Esophagus muscularis mucosa (tissue), 4 donors: ENCODE measurements at regions not wholly inside any gene's neighbourhood (a gene's known extent, or its start where the extent isn't known, plus 50 kb on each side); places are given as distances from the start of the nearest gene placed in this dataset.

Source experiments
- DNase-seq: peaks from one replicate; pipeline ENCODE4 v3.0.0-alpha.2; 2017; ENCODE audit errors: extremely low spot score
- H3K27ac ChIP-seq, 4 donors: fragments of 200-600 bp; sonication (generic); replicated peaks in 1 of 4; 1 replicate in 3 of 4; 2 replicates in 1 of 4; pipeline ENCODE4 v1.5.1; 2016 to 2019; ENCODE audit warnings: mild to moderate bottlenecking in 1 of 4
- H3K27me3 ChIP-seq, 4 donors: fragments of 200-600 bp; sonication (generic); one replicate each; pipeline versions ENCODE4 v1.5.1 to v1.6.0; 2016 to 2019
- H3K36me3 ChIP-seq, 4 donors: fragments of 200-600 bp; sonication (generic); one replicate each; pipeline ENCODE4 v1.5.1; 2016 to 2019
- H3K4me1 ChIP-seq, 4 donors: fragments of 200-600 bp; sonication (generic); one replicate each; pipeline ENCODE4 v1.5.1; 2016 to 2019
- H3K4me3 ChIP-seq, 4 donors: fragments of 200-600 bp; sonication (generic); 1 replicate in 2 of 4; 2 replicates in 2 of 4; pipeline ENCODE4 v1.5.1; 2016 to 2019; ENCODE audit warnings: mild to moderate bottlenecking in 4 of 4, moderate library complexity in 1 of 4
- H3K9me3 ChIP-seq, 4 donors: fragments of 200-600 bp; sonication (generic); 1 replicate in 3 of 4; 2 replicates in 1 of 4; pipeline ENCODE4 v1.5.1; 2016 to 2019
- CTCF ChIP-seq, 3 experiments: fragments of 200-600 bp in 2 of 3; fragments of 450-650 bp in 1 of 3; sonication (generic) in 2 of 3; IDR thresholded peaks; one replicate each; pipeline ENCODE4 v1.5.1; 2017 to 2019; ENCODE audit warnings: antibody characterized with exemption in 3 of 3, mild to moderate bottlenecking in 2 of 3, moderate library complexity in 1 of 3
- EP300 ChIP-seq: sonication (generic); formaldehyde crosslinking; IDR thresholded peaks from one replicate; pipeline ENCODE4 v1.6.1; 2017; ENCODE audit warnings: antibody characterized with exemption
- POLR2A ChIP-seq: fragments of 450-650 bp; IDR thresholded peaks from one replicate; pipeline ENCODE4 v1.6.1; 2017; ENCODE audit warnings: antibody characterized with exemption, moderate library complexity, mild to moderate bottlenecking, low read depth
- POLR2AphosphoS5 ChIP-seq, 2 donors: sonication (generic); formaldehyde crosslinking; IDR thresholded peaks; one replicate each; pipeline ENCODE4 v1.6.1; 2017; ENCODE audit warnings: antibody characterized with exemption in 2 of 2
- WGBS: methylation state at CpG from one replicate; pipeline ENCODE4 v1.1.5; 2018; 5-methylcytosine and 5-hydroxymethylcytosine counted together
- intact Hi-C: fragments of 100-400 bp; cut with DNase I; formaldehyde crosslinking; loops from one replicate; pipeline ENCODE4 v1.15.1; 2023

- Histone ChIP-seq H3K27me3 (peaks cover 0 to 2% (median 0%) of the 10 kb centered on the region in 4 donors), H3K4me3 (no peak overlapping the region), H3K36me3 (no peaks in the 10 kb centered on the region), H3K4me1 (no peaks in the 10 kb centered on the region), H3K27ac (no peak overlapping the region), H3K9me3 (peaks cover 0 to 8% (median 2%) of the 10 kb centered on the region in 4 donors)
- no peak for DNase-seq
- intact Hi-C loops, result no loop called here
- WGBS, result 44% methylated on average over 3 of the region's 3 CpGs
- TF ChIP-seq POLR2AphosphoS5 (IDR thresholded peaks at IDR 0.05), result no peak
- no peak for TF ChIP-seq POLR2A
Measured at GRCh38 chr20:60540591-60540990, 582.4 kb downstream of the CDH26 start.

GRCh38 chr20:60541991-60542390 lies 583.8 kb downstream of the CDH26 start:
- no peak overlapping the region for H3K27ac ChIP-seq
- WGBS, result 43% methylated on average over 5 of the region's 5 CpGs
- peaks cover 0 to 6% (median 0%) of the 10 kb centered on the region in 4 donors for H3K27me3 ChIP-seq
- H3K9me3 ChIP-seq, result peaks cover 0 to 17% (median 5%) of the 10 kb centered on the region in 4 donors
- intact Hi-C loops, result no loop called here
- TF ChIP-seq EP300 (no peak), POLR2AphosphoS5 (IDR thresholded peaks at IDR 0.05) (no peak), CTCF (IDR thresholded peaks at IDR 0.05) (no peak), POLR2A (no peak)
- no peaks in the 10 kb centered on the region for H3K36me3 ChIP-seq
- no peak overlapping the region for H3K4me3 ChIP-seq
- DNase-seq, result no peak
- H3K4me1 ChIP-seq, result no peaks in the 10 kb centered on the region

- Histone ChIP-seq H3K27me3 (peaks cover 0 to 6% (median 0%) of the 10 kb centered on the region in 4 donors), H3K4me1 (no peaks in the 10 kb centered on the region), H3K4me3 (no peak overlapping the region), H3K9me3 (peaks cover 0 to 19% (median 5%) of the 10 kb centered on the region in 4 donors), H3K27ac (no peak overlapping the region), H3K36me3 (no peaks in the 10 kb centered on the region)
- WGBS, result 84% methylated on average over 3 of the region's 3 CpGs
- no peak for DNase-seq
- no peak for TF ChIP-seq POLR2A
- TF ChIP-seq CTCF (IDR thresholded peaks at IDR 0.05), result no peak
- TF ChIP-seq EP300, result no peak
- intact Hi-C loops, result no loop called here
Measured at GRCh38 chr20:60543598-60543997, 585.4 kb downstream of the CDH26 start.

GRCh38 chr20:60553095-60553494 lies 594.9 kb downstream of the CDH26 start:
- DNase-seq, result no peak
- no peaks in the 10 kb centered on the region for H3K36me3 ChIP-seq
- H3K4me3 ChIP-seq, result no peak overlapping the region
- no peak overlapping the region for H3K27ac ChIP-seq
- 82% methylated on average over 5 of the region's 5 CpGs for WGBS
- H3K27me3 ChIP-seq, result peaks cover 0 to 18% (median 0%) of the 10 kb centered on the region in 4 donors
- TF ChIP-seq POLR2A, result no peak
- TF ChIP-seq CTCF (IDR thresholded peaks at IDR 0.05), result no peak
- no peak for TF ChIP-seq EP300
- TF ChIP-seq POLR2AphosphoS5 (IDR thresholded peaks at IDR 0.05), result no peak
- H3K4me1 ChIP-seq, result no peaks in the 10 kb centered on the region
- no peaks in the 10 kb centered on the region for H3K9me3 ChIP-seq
- intact Hi-C loops, result no loop called here

- TF ChIP-seq POLR2AphosphoS5 (IDR thresholded peaks at IDR 0.05) (no peak), POLR2A (no peak), EP300 (no peak), CTCF (IDR thresholded peaks at IDR 0.05) (no peak)
- Histone ChIP-seq H3K4me1 (peaks cover 0 to 5% (median 0%) of the 10 kb centered on the region in 4 donors), H3K9me3 (no peaks in the 10 kb centered on the region), H3K36me3 (no peaks in the 10 kb centered on the region), H3K4me3 (no peak overlapping the region), H3K27me3 (peaks cover 0 to 28% (median 0%) of the 10 kb centered on the region in 4 donors), H3K27ac (no peak overlapping the region)
- DNase-seq, result no peak
- intact Hi-C loops, result no loop called here
- WGBS, result 70% methylated on average over 3 of the region's 3 CpGs
Measured at GRCh38 chr20:60558486-60558885, 600.3 kb downstream of the CDH26 start.
